ENCODE measurements at regions not wholly inside any gene's neighbourhood (a gene's known extent, or its start where the extent isn't known, plus 50 kb on each side); places are given as distances from the start of the nearest gene placed in this dataset.
"Not testable (repeated sequence)": the region's sequence is repeated elsewhere in the genome, so short reads cannot be mapped to it uniquely, and the experiment has no call there.

GRCh38 chr10:64529003-64529350 lies 1007.8 kb downstream of the REEP3 start:
- H3K27me3 Mint-ChIP-seq, result no peaks in the 10 kb centered on the region
- DNase-seq, result no peak
- H3K4me3 Mint-ChIP-seq, result no peak overlapping the region
- H3K9me3 Mint-ChIP-seq, result no peaks in the 10 kb centered on the region
- no peak overlapping the region for H3K27ac Mint-ChIP-seq
- no peaks in the 10 kb centered on the region for H3K36me3 Mint-ChIP-seq
- no peaks in the 10 kb centered on the region for H3K4me1 Mint-ChIP-seq

- no peak overlapping the region for H3K27ac Mint-ChIP-seq
- DNase-seq, result no peak
- peaks cover 2% of the 10 kb centered on the region for H3K9me3 Mint-ChIP-seq
- H3K4me1 Mint-ChIP-seq, result no peaks in the 10 kb centered on the region
- no peak overlapping the region for H3K4me3 Mint-ChIP-seq
- H3K27me3 Mint-ChIP-seq, result no peaks in the 10 kb centered on the region
- no peaks in the 10 kb centered on the region for H3K36me3 Mint-ChIP-seq
Observed at GRCh38 chr10:64534616-64535015, 1013.4 kb downstream of the REEP3 start.

GRCh38 chr10:64535131-64535867 lies 1014.1 kb downstream of the REEP3 start:
- no peak for DNase-seq
- peaks cover 2% of the 10 kb centered on the region for H3K9me3 Mint-ChIP-seq
- H3K4me3 Mint-ChIP-seq, result no peak overlapping the region
- H3K36me3 Mint-ChIP-seq, result no peaks in the 10 kb centered on the region
- no peaks in the 10 kb centered on the region for H3K4me1 Mint-ChIP-seq
- no peaks in the 10 kb centered on the region for H3K27me3 Mint-ChIP-seq
- no peak overlapping the region for H3K27ac Mint-ChIP-seq

GRCh38 chr10:64537112-64537511 lies 1015.9 kb downstream of the REEP3 start:
- H3K4me3 Mint-ChIP-seq, result no peak overlapping the region
- no peak for DNase-seq
- peaks cover 4% of the 10 kb centered on the region for H3K9me3 Mint-ChIP-seq
- no peaks in the 10 kb centered on the region for H3K27me3 Mint-ChIP-seq
- H3K4me1 Mint-ChIP-seq, result no peaks in the 10 kb centered on the region
- H3K27ac Mint-ChIP-seq, result no peak overlapping the region
- H3K36me3 Mint-ChIP-seq, result no peaks in the 10 kb centered on the region

- no peak overlapping the region for H3K4me3 Mint-ChIP-seq
- DNase-seq, result no peak
- H3K9me3 Mint-ChIP-seq, result peaks cover 4% of the 10 kb centered on the region
- no peaks in the 10 kb centered on the region for H3K4me1 Mint-ChIP-seq
- H3K27ac Mint-ChIP-seq, result no peak overlapping the region
- no peaks in the 10 kb centered on the region for H3K27me3 Mint-ChIP-seq
- H3K36me3 Mint-ChIP-seq, result no peaks in the 10 kb centered on the region
Observed at GRCh38 chr10:64537928-64538327, 1016.7 kb downstream of the REEP3 start.

GRCh38 chr10:64546073-64546472 lies 1024.9 kb downstream of the REEP3 start:
- no peaks in the 10 kb centered on the region for H3K4me1 Mint-ChIP-seq
- no peak for DNase-seq
- H3K27ac Mint-ChIP-seq, result no peak overlapping the region
- peaks cover 3% of the 10 kb centered on the region for H3K9me3 Mint-ChIP-seq
- H3K36me3 Mint-ChIP-seq, result no peaks in the 10 kb centered on the region
- H3K27me3 Mint-ChIP-seq, result no peaks in the 10 kb centered on the region
- H3K4me3 Mint-ChIP-seq, result no peak overlapping the region

GRCh38 chr10:64547168-64547567 lies 1026.0 kb downstream of the REEP3 start:
- no peaks in the 10 kb centered on the region for H3K36me3 Mint-ChIP-seq
- no peak for DNase-seq
- no peaks in the 10 kb centered on the region for H3K27me3 Mint-ChIP-seq
- no peak overlapping the region for H3K4me3 Mint-ChIP-seq
- H3K9me3 Mint-ChIP-seq, result peaks cover 1% of the 10 kb centered on the region
- no peak overlapping the region for H3K27ac Mint-ChIP-seq
- H3K4me1 Mint-ChIP-seq, result no peaks in the 10 kb centered on the region

GRCh38 chr10:64555666-64556065 lies 1034.5 kb downstream of the REEP3 start:
- Mint-ChIP-seq H3K27me3 (no peaks in the 10 kb centered on the region), H3K36me3 (no peaks in the 10 kb centered on the region), H3K4me1 (no peaks in the 10 kb centered on the region), H3K9me3 (no peaks in the 10 kb centered on the region), H3K4me3 (no peak overlapping the region), H3K27ac (no peak overlapping the region)
- no peak for DNase-seq

- no peaks in the 10 kb centered on the region for H3K36me3 Mint-ChIP-seq
- peaks cover 2% of the 10 kb centered on the region for H3K9me3 Mint-ChIP-seq
- H3K27me3 Mint-ChIP-seq, result no peaks in the 10 kb centered on the region
- H3K27ac Mint-ChIP-seq, result no peak overlapping the region
- H3K4me3 Mint-ChIP-seq, result no peak overlapping the region
- DNase-seq, result no peak
- H3K4me1 Mint-ChIP-seq, result no peaks in the 10 kb centered on the region
Observed at GRCh38 chr10:64558094-64558835, 1037.1 kb downstream of the REEP3 start.

GRCh38 chr10:64571056-64571455 lies 1049.9 kb downstream of the REEP3 start:
- Mint-ChIP-seq H3K27me3 (no peaks in the 10 kb centered on the region), H3K4me1 (no peaks in the 10 kb centered on the region), H3K27ac (no peak overlapping the region), H3K36me3 (no peaks in the 10 kb centered on the region), H3K4me3 (no peak overlapping the region), H3K9me3 (peaks cover 10% of the 10 kb centered on the region)
- DNase-seq, result no peak

GRCh38 chr10:64573623-64574325 lies 1052.6 kb downstream of the REEP3 start:
- DNase-seq, result no peak
- Mint-ChIP-seq H3K9me3 (peaks cover 4% of the 10 kb centered on the region), H3K36me3 (no peaks in the 10 kb centered on the region), H3K4me1 (no peaks in the 10 kb centered on the region), H3K27me3 (no peaks in the 10 kb centered on the region), H3K27ac (no peak overlapping the region), H3K4me3 (no peak overlapping the region)

- Mint-ChIP-seq H3K27ac (no peak overlapping the region), H3K4me1 (no peaks in the 10 kb centered on the region), H3K4me3 (no peak overlapping the region)
Observed at GRCh38 chr10:64574371-64574770, 1053.2 kb downstream of the REEP3 start.

GRCh38 chr10:64576497-64576896 lies 1055.3 kb downstream of the REEP3 start:
- H3K27me3 Mint-ChIP-seq, result no peaks in the 10 kb centered on the region
- H3K36me3 Mint-ChIP-seq, result no peaks in the 10 kb centered on the region
- H3K4me3 Mint-ChIP-seq, result no peak overlapping the region
- H3K9me3 Mint-ChIP-seq, result no peaks in the 10 kb centered on the region
- no peak for DNase-seq
- no peaks in the 10 kb centered on the region for H3K4me1 Mint-ChIP-seq
- no peak overlapping the region for H3K27ac Mint-ChIP-seq

More at GRCh38 chr10:64574371-64574770, 1053.2 kb downstream of the REEP3 start:
- peaks cover 4% of the 10 kb centered on the region for H3K9me3 Mint-ChIP-seq
- DNase-seq, result no peak
- H3K27me3 Mint-ChIP-seq, result no peaks in the 10 kb centered on the region
- no peaks in the 10 kb centered on the region for H3K36me3 Mint-ChIP-seq

GRCh38 chr10:64578757-64579156 lies 1057.6 kb downstream of the REEP3 start:
- H3K4me1 Mint-ChIP-seq, H3K4me3 Mint-ChIP-seq, H3K27me3 Mint-ChIP-seq, H3K27ac Mint-ChIP-seq, H3K36me3 Mint-ChIP-seq, DNase-seq, H3K9me3 Mint-ChIP-seq: not testable (repeated sequence)

GRCh38 chr10:64586934-64587503 lies 1065.8 kb downstream of the REEP3 start:
- H3K9me3 Mint-ChIP-seq, result peaks cover 10% of the 10 kb centered on the region
- H3K4me3 Mint-ChIP-seq, result no peak overlapping the region
- no peak for DNase-seq
- no peaks in the 10 kb centered on the region for H3K4me1 Mint-ChIP-seq
- no peaks in the 10 kb centered on the region for H3K27me3 Mint-ChIP-seq
- no peaks in the 10 kb centered on the region for H3K36me3 Mint-ChIP-seq
- no peak overlapping the region for H3K27ac Mint-ChIP-seq
